ENCODE measurements at regions not wholly inside any gene's neighbourhood (a gene's known extent, or its start where the extent isn't known, plus 50 kb on each side); places are given as distances from the start of the nearest gene placed in this dataset.

DNA sequence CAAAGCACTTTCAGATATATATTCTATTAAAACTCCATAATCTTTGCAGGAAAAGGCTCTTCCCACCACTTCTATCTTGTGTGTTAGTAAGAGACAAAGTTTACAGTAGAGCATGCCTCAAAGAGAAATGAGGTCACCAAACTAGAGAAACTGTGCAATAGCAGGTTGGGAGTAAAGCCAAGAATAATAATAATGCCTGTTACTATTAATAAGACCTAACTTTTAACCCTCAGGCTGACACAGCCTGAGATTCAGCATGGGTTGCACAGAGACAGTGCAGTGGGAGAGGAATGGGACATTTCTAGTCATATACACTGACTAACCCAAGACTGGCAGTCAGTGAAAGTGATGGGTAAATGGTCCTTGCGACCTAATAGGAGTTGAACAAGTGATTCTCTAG is 320.2 kb upstream of the NFIA start:
- TF ChIP-seq, protein P1, sequence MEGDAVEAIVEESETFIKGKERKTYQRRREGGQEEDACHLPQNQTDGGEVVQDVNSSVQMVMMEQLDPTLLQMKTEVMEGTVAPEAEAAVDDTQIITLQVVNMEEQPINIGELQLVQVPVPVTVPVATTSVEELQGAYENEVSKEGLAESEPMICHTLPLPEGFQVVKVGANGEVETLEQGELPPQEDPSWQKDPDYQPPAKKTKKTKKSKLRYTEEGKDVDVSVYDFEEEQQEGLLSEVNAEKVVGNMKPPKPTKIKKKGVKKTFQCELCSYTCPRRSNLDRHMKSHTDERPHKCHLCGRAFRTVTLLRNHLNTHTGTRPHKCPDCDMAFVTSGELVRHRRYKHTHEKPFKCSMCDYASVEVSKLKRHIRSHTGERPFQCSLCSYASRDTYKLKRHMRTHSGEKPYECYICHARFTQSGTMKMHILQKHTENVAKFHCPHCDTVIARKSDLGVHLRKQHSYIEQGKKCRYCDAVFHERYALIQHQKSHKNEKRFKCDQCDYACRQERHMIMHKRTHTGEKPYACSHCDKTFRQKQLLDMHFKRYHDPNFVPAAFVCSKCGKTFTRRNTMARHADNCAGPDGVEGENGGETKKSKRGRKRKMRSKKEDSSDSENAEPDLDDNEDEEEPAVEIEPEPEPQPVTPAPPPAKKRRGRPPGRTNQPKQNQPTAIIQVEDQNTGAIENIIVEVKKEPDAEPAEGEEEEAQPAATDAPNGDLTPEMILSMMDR (IDR thresholded peaks at IDR 0.05), result no peak
- no peak for TF ChIP-seq POLR2A (IDR thresholded peaks at IDR 0.05)

All from lower leg skin (tissue), 3 donors.